ENCODE measurements at regions not wholly inside any gene's neighbourhood (a gene's known extent, or its start where the extent isn't known, plus 50 kb on each side); places are given as distances from the start of the nearest gene placed in this dataset.
"Not testable (repeated sequence)": the region's sequence is repeated elsewhere in the genome, so short reads cannot be mapped to it uniquely, and the experiment has no call there.

- 86% methylated on average over 3 of the region's 3 CpGs for WGBS (ENCODE audit: low lambda C conversion rate)
- H4K20me1 ChIP-seq (ENCODE audit: insufficient read depth, low read length); H3K27me3 ChIP-seq (ENCODE audit: control insufficient read depth in 1 of 2, insufficient read depth in 2 of 2, low read length in 2 of 2); H2AFZ ChIP-seq (ENCODE audit: low read length); H3K36me3 ChIP-seq (replicated peaks in 1 of 2; ENCODE audit: control insufficient read depth in 1 of 2, insufficient read depth in 2 of 2, low read length in 2 of 2); POLR2A ChIA-PET; H3K4me2 ChIP-seq (ENCODE audit: low read depth, low read length); ATAC-seq; CTCF ChIA-PET (ENCODE audit: low intra/inter-chr PET ratio, low total read pairs); H3K4me3 ChIP-seq (replicated peaks in 1 of 3; ENCODE audit: insufficient read depth in 1 of 3, low read depth in 2 of 3, low read length in 3 of 3); intact Hi-C loops (cut with micrococcal nuclease; ENCODE audit: unreplicated experiment); in situ Hi-C loops (cut with HindIII; ENCODE audit: extremely low pct_ligation_motif_present, low pct_unique_long_range_greater_than_20kb); H3K79me2 ChIP-seq (ENCODE audit: insufficient read depth, low read length); H3K9ac ChIP-seq (ENCODE audit: insufficient read depth, low read depth, low read length); BruUV-seq (replicated peaks); H3K4me1 ChIP-seq (ENCODE audit: insufficient read depth, low read length); H3K9me3 ChIP-seq (ENCODE audit: low read length); H3K27ac ChIP-seq (ENCODE audit: extremely low read length, insufficient read depth, low read length); DNase-seq (ENCODE audit: low spot score); FAIRE-seq: not testable (repeated sequence)
Observed at GRCh38 chrX:63575700-63576099, 209.3 kb downstream of the ARHGEF9 start.

- no peaks in the 10 kb centered on the region for H3K27me3 ChIP-seq (ENCODE audit: control insufficient read depth in 1 of 2, insufficient read depth in 2 of 2, low read length in 2 of 2)
- DNase-seq (ENCODE audit: low spot score) (no peak), FAIRE-seq (no peak), ATAC-seq (no peak)
- in situ Hi-C loops (cut with HindIII; ENCODE audit: extremely low pct_ligation_motif_present, low pct_unique_long_range_greater_than_20kb): no loop called here
- H4K20me1 ChIP-seq (ENCODE audit: insufficient read depth, low read length): no peaks in the 10 kb centered on the region
- no peak overlapping the region for H2AFZ ChIP-seq (ENCODE audit: low read length)
- intact Hi-C loops (cut with micrococcal nuclease; ENCODE audit: unreplicated experiment): no loop called here
- ChIA-PET CTCF (ENCODE audit: low intra/inter-chr PET ratio, low total read pairs) (no interaction called here), POLR2A (no interaction called here)
- H3K9me3 ChIP-seq (ENCODE audit: low read length): no peaks in the 10 kb centered on the region
- no peaks in the 10 kb centered on the region for H3K4me1 ChIP-seq (ENCODE audit: insufficient read depth, low read length)
- BruUV-seq (replicated peaks): no TSS peak
- no peaks in the 10 kb centered on the region for H3K79me2 ChIP-seq (ENCODE audit: insufficient read depth, low read length)
- no peak overlapping the region for H3K4me3 ChIP-seq (replicated peaks in 1 of 3; ENCODE audit: insufficient read depth in 1 of 3, low read depth in 2 of 3, low read length in 3 of 3)
- TF ChIP-seq ZNF317 (CRISPR knock-in tag; IDR thresholded peaks at IDR 0.05): peak; percentile 91
- no peak for TF ChIP-seq AKNA (CRISPR knock-in tag; IDR thresholded peaks at IDR 0.05; ENCODE audit: borderline replicate concordance)
- no peak overlapping the region for H3K27ac ChIP-seq (ENCODE audit: extremely low read length, insufficient read depth, low read length)
- H3K4me2 ChIP-seq (ENCODE audit: low read depth, low read length): no peak overlapping the region
- H3K36me3 ChIP-seq (replicated peaks in 1 of 2; ENCODE audit: control insufficient read depth in 1 of 2, insufficient read depth in 2 of 2, low read length in 2 of 2): no peaks in the 10 kb centered on the region
- H3K9ac ChIP-seq (ENCODE audit: insufficient read depth, low read depth, low read length): no peak overlapping the region
Observed at GRCh38 chrX:63566856-63567255, 215.7 kb upstream of the SPIN4 start.

Data from HepG2 (cell line).